PC-3 (cell line): ENCODE measurements at regions not wholly inside any gene's neighbourhood (a gene's known extent, or its start where the extent isn't known, plus 50 kb on each side); places are given as distances from the start of the nearest gene placed in this dataset.
A peak's percentile ranks its signal among the peaks of the same experiment; 100 is the strongest.

ENCODE experiments used
- ATAC-seq: fragments of 200-7000 bp; cut with Tn5 transposase; 2 replicates; pipeline ENCODE4 v1.9.1; 2020; ENCODE audit warnings: mild to moderate bottlenecking, moderate library complexity
- BruUV-seq: library from RNA; stranded (reverse); fragments of 400-500 nt; replicated peaks from 2 replicates; lab custom pipeline; 2021; lab: Mats Ljungman, UMichigan
- CTCF ChIA-PET: fragments of 300-600 bp; sonication (Branson Sonifier 250); formaldehyde crosslinking; loops from one replicate; lab custom pipeline; 2022; ENCODE audit warnings: antibody characterized with exemption; lab: Charles Lee
- POLR2A ChIA-PET: fragments of 300-600 bp; sonication (Branson Sonifier 250); formaldehyde crosslinking; loops from one replicate; lab custom pipeline; 2022; ENCODE audit warnings: antibody characterized with exemption; ENCODE audit not compliant: unreplicated experiment; lab: Charles Lee
- DNase-seq: peaks from one replicate; pipeline ENCODE4 v3.0.0-alpha.2; 2015
- H2AFZ ChIP-seq: fragments of 300-600 bp; sonication (generic); 2 replicates; pipeline ENCODE4 v1.6.0; 2016; ENCODE audit warnings: antibody characterized with exemption, low read length
- H3F3A ChIP-seq: fragments of 300-600 bp; sonication (generic); one replicate; pipeline ENCODE4 v1.6.0; 2017; ENCODE audit warnings: antibody characterized with exemption, low read length, control low read depth, mild to moderate bottlenecking; ENCODE audit not compliant: unreplicated experiment
- H3K27ac ChIP-seq: fragments of 300-600 bp; sonication (generic); 2 replicates; pipeline ENCODE4 v1.5.1; 2016; ENCODE audit warnings: mild to moderate bottlenecking, low read length
- H3K27me3 ChIP-seq: fragments of 300-600 bp; sonication (generic); 2 replicates; pipeline ENCODE4 v1.6.1; 2016; ENCODE audit warnings: low read length, mixed read lengths
- H3K36me3 ChIP-seq: fragments of 300-600 bp; sonication (generic); 2 replicates; pipeline ENCODE4 v1.6.1; 2016; ENCODE audit warnings: low read depth, mixed run types, low read length, mixed read lengths
- H3K4me1 ChIP-seq: fragments of 300-600 bp; sonication (generic); 2 replicates; pipeline ENCODE4 v1.5.1; 2016; ENCODE audit warnings: low read length; ENCODE audit not compliant: insufficient read depth
- H3K4me2 ChIP-seq: fragments of 300-600 bp; sonication (generic); 2 replicates; pipeline ENCODE4 v1.6.0; 2016; ENCODE audit warnings: low read length
- H3K4me3 ChIP-seq: fragments of 300-600 bp; sonication (generic); 2 replicates; pipeline ENCODE4 v1.5.1; 2016; ENCODE audit warnings: mild to moderate bottlenecking, low read length, mixed read lengths
- H3K79me2 ChIP-seq: fragments of 300-600 bp; sonication (generic); 2 replicates; pipeline ENCODE4 v1.6.1; 2017; ENCODE audit warnings: low read length, mixed read lengths
- H3K9ac ChIP-seq: fragments of 300-600 bp; sonication (generic); 2 replicates; pipeline ENCODE4 v1.6.0; 2016; ENCODE audit warnings: mild to moderate bottlenecking, low read length
- H3K9me2 ChIP-seq: fragments of 300-600 bp; sonication (generic); replicated peaks from 2 replicates; pipeline ENCODE4 v1.6.1; 2016; ENCODE audit warnings: mixed run types, low read length, mixed read lengths
- H3K9me3 ChIP-seq: fragments of 300-600 bp; sonication (generic); 2 replicates; pipeline ENCODE4 v1.6.1; 2016; ENCODE audit warnings: low read length, mixed read lengths
- H4K20me1 ChIP-seq: fragments of 300-600 bp; sonication (generic); 2 replicates; pipeline ENCODE4 v1.6.1; 2016; ENCODE audit warnings: low read length, mixed read lengths
- CTCF ChIP-seq: fragments of 300-600 bp; sonication (generic); conservative IDR thresholded peaks from 2 replicates; pipeline ENCODE4 v1.5.1; 2017; ENCODE audit warnings: antibody characterized with exemption, low read depth, mild to moderate bottlenecking, low read length
- EZH2 ChIP-seq: fragments of 300-600 bp; sonication (generic); IDR thresholded peaks from one replicate; pipeline ENCODE4 v1.6.1; 2017; ENCODE audit warnings: antibody characterized with exemption, mild to moderate bottlenecking, low read length; ENCODE audit not compliant: unreplicated experiment
- EZH2phosphoT487 ChIP-seq: fragments of 300-600 bp; sonication (generic); IDR thresholded peaks from 2 replicates; pipeline ENCODE4 v1.6.1; 2018; ENCODE audit warnings: mild to moderate bottlenecking, antibody characterized with exemption, low read length, borderline replicate concordance
- intact Hi-C: fragments of 100-400 bp; cut with micrococcal nuclease; formaldehyde crosslinking; loops from 2 replicates; pipeline ENCODE4 v1.9.0; 2023

DNA sequence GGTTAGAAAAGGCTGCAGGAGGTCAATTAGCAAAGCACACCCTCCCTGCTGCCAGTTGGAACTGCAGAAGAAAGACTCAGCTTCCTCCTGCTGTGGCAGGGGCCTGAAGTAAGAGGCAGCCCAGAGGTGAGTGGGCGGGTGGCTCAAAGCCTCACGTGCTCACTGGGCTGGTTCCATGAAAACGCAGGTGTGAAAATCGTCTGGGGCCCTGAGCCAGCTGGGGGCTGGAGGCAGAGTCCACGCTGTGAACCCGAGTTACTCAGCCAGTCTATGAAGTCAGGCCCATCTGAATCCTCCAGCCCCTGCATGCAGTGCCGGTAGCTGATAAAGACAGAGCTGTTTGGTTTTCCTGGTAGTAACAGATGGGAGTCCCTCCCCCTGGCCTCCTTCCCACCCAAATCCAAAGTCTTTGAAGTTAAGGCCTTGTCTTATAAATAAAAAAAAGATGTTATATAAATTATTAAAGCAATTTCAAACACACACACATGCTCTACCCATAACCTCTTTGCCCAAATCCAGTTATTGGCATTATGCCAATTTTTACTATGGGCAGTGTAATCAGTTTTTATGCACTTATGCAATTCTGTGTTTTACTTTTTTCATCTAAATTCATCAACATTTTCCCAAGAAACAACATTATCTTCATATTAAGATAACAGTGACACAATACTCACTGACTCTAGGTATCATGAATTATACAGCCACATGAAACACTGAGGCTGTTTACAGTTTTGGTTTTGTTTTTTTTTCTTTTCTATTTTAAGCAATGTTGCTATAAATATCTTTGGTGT is 57.9 kb upstream of the PNMA1 start:
- no peak overlapping the region for H3K9ac ChIP-seq
- no peak overlapping the region for H2AFZ ChIP-seq
- H3K4me2 ChIP-seq, result no peak overlapping the region
- peak; percentile 2 for DNase-seq
- no peak for ATAC-seq
- H3K27ac ChIP-seq, result no peak overlapping the region
- H4K20me1 ChIP-seq, result no peaks in the 10 kb centered on the region
- POLR2A ChIA-PET, result no interaction called here
- no peaks in the 10 kb centered on the region for H3K27me3 ChIP-seq
- no TSS peak for BruUV-seq
- H3K4me1 ChIP-seq, result peaks cover 8% of the 10 kb centered on the region
- H3K4me3 ChIP-seq, result no peak overlapping the region
- no peaks in the 10 kb centered on the region for H3F3A ChIP-seq
- H3K36me3 ChIP-seq, result no peaks in the 10 kb centered on the region
- H3K9me3 ChIP-seq, result no peaks in the 10 kb centered on the region
- intact Hi-C loops, result no loop called here
- TF ChIP-seq EZH2, result no peak
- CTCF ChIA-PET, result no interaction called here
- peaks cover 77% of the 10 kb centered on the region for H3K79me2 ChIP-seq
- H3K9me2 ChIP-seq, result no peaks in the 10 kb centered on the region

DNA sequence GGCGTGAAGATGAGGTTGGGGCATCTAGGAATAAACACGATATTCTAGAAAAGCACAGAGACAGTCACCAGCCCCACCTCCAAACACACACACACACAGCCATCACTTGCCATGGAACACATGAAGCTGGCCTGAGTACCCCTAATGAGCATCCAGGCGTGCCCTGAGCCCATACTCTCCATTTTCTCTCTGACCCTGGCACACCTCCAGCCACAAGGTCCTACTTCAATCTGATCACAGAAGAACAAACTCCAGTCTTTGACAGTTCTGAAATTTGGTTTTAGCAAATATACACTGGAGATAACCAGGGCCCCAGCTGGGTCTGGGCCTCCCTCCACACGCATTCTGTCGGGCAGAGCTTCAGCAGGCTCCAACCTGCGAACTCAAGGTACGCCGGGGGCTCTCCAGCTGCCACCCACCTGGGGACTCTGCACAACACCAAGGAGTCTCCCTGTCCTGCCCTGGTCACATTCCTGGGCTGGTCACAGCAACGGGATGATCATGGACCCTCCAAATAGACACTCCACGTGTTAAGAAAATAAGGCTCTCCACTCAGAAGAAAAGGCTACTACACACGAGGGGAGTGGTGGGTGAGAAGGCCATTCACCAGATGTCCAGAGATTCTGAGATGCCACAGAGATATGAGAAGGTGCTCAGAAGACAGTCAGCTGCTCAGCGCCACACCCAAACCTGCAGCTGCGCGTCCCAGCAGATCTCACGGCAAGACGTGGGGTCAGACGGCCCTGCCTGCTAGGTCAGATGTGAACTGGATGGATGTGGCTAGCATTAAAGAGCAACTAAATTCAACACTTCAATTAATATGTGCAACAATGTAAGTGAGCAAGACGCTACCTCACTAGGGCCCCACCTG is 57.0 kb upstream of the PNMA1 start:
- no peak for TF ChIP-seq EZH2
- no peak for TF ChIP-seq EZH2phosphoT487
- no peak for TF ChIP-seq CTCF
- peaks cover 8% of the 10 kb centered on the region for H3K4me1 ChIP-seq
- DNase-seq (peak; percentile 0), ATAC-seq (no peak)
- no peaks in the 10 kb centered on the region for H3F3A ChIP-seq
- no peak overlapping the region for H3K27ac ChIP-seq
- intact Hi-C loops, result no loop called here
- BruUV-seq, result no TSS peak
- no peak overlapping the region for H3K4me2 ChIP-seq
- H3K9me2 ChIP-seq, result no peaks in the 10 kb centered on the region
- CTCF ChIA-PET, result no interaction called here
- H3K9me3 ChIP-seq, result no peaks in the 10 kb centered on the region
- peaks cover 84% of the 10 kb centered on the region for H3K79me2 ChIP-seq
- H4K20me1 ChIP-seq, result no peaks in the 10 kb centered on the region
- no peak overlapping the region for H3K4me3 ChIP-seq
- no peak overlapping the region for H2AFZ ChIP-seq
- no peaks in the 10 kb centered on the region for H3K27me3 ChIP-seq
- H3K9ac ChIP-seq, result no peak overlapping the region
- POLR2A ChIA-PET, result no interaction called here
- H3K36me3 ChIP-seq, result no peaks in the 10 kb centered on the region

DNA sequence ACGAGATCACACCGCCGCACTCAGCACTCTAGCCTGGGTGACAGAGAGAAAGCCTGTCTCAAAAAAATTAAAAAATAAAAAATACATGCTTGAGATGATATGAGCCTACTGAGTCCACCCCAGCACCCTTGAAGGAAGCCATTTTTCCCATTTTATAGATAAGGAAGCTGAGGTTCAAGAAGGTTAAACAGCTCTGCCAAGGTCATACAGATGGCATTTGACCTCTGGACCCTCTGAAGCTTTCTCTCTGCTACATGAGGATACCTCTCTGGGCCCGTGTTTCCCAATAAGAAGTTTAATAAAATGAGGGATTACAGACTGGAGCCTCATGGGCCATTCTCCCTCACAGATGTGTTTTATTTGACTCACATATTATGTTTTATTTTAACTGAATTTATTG is 53.9 kb upstream of the PNMA1 start:
- Histone ChIP-seq H3K9ac (no peak overlapping the region), H4K20me1 (no peaks in the 10 kb centered on the region), H2AFZ (no peak overlapping the region), H3K4me2 (no peak overlapping the region), H3F3A (no peaks in the 10 kb centered on the region), H3K4me1 (peaks cover 19% of the 10 kb centered on the region), H3K79me2 (peaks cover 97% of the 10 kb centered on the region), H3K9me2 (no peaks in the 10 kb centered on the region), H3K4me3 (no peak overlapping the region), H3K27me3 (no peaks in the 10 kb centered on the region), H3K36me3 (no peaks in the 10 kb centered on the region), H3K9me3 (no peaks in the 10 kb centered on the region), H3K27ac (no peak overlapping the region)
- no TSS peak for BruUV-seq
- TF ChIP-seq EZH2phosphoT487 (no peak), CTCF (no peak), EZH2 (no peak)
- CTCF ChIA-PET, result no interaction called here
- intact Hi-C loops, result no loop called here
- ATAC-seq (no peak), DNase-seq (no peak)
- POLR2A ChIA-PET, result no interaction called here
